ENCODE measurements at regions not wholly inside any gene's neighbourhood (a gene's known extent, or its start where the extent isn't known, plus 50 kb on each side); places are given as distances from the start of the nearest gene placed in this dataset.

GRCh38 chr13:22108979-22109378 is 438.1 kb downstream of the FGF9 start:
- WGBS, 5 donors, result 86 to 93% (median 90%) methylated on average over 4 of the region's 4 CpGs
- no peak overlapping the region for H3K27ac ChIP-seq
- intact Hi-C loops (cut with DNase I; ENCODE audit: low total_unique reads), result no loop called here
- no peak overlapping the region for H3K4me3 ChIP-seq
- no peaks in the 10 kb centered on the region for H3K9me3 ChIP-seq
- H3K4me1 ChIP-seq, result peaks cover 0 to 18% (median 8%) of the 10 kb centered on the region in 4 donors
- TF ChIP-seq EP300 (IDR thresholded peaks at IDR 0.05) (no peak), CTCF (IDR thresholded peaks at IDR 0.05) (no peak), POLR2A (IDR thresholded peaks at IDR 0.05) (no peak), POLR2AphosphoS5 (IDR thresholded peaks at IDR 0.05) (no peak)
- H3K27me3 ChIP-seq, result peaks cover 0 to 44% (median 7%) of the 10 kb centered on the region in 3 donors
- H3K36me3 ChIP-seq, result no peaks in the 10 kb centered on the region
- DNase-seq, result peak in 1 of 2 donors; percentile 37

GRCh38 chr13:22110368-22110767 is 439.5 kb downstream of the FGF9 start:
- no peak for DNase-seq
- Histone ChIP-seq H3K9me3 (no peaks in the 10 kb centered on the region), H3K4me1 (peaks cover 0 to 18% (median 8%) of the 10 kb centered on the region in 4 donors), H3K36me3 (no peaks in the 10 kb centered on the region), H3K4me3 (no peak overlapping the region), H3K27me3 (peaks cover 0 to 40% (median 7%) of the 10 kb centered on the region in 3 donors), H3K27ac (no peak overlapping the region)
- WGBS, 5 donors, result 46 to 63% (median 49%) methylated on average over 6 of the region's 6 CpGs
- intact Hi-C loops (cut with DNase I; ENCODE audit: low total_unique reads), result no loop called here
- no peak for TF ChIP-seq POLR2A (IDR thresholded peaks at IDR 0.05)
- TF ChIP-seq CTCF (IDR thresholded peaks at IDR 0.05), result no peak
- TF ChIP-seq EP300 (IDR thresholded peaks at IDR 0.05), result no peak
- TF ChIP-seq POLR2AphosphoS5 (IDR thresholded peaks at IDR 0.05), result no peak

- peaks cover 0 to 32% (median 7%) of the 10 kb centered on the region in 3 donors for H3K27me3 ChIP-seq
- intact Hi-C loops (cut with DNase I; ENCODE audit: low total_unique reads), result no loop called here
- H3K27ac ChIP-seq, result no peak overlapping the region
- H3K9me3 ChIP-seq, result no peaks in the 10 kb centered on the region
- no peak overlapping the region for H3K4me3 ChIP-seq
- no peaks in the 10 kb centered on the region for H3K36me3 ChIP-seq
- WGBS, 5 donors, result 77 to 88% (median 80%) methylated on average over 8 of the region's 8 CpGs
- TF ChIP-seq CTCF (IDR thresholded peaks at IDR 0.05), result no peak
- TF ChIP-seq EP300 (IDR thresholded peaks at IDR 0.05), result no peak
- no peak for TF ChIP-seq POLR2A (IDR thresholded peaks at IDR 0.05)
- no peak for TF ChIP-seq POLR2AphosphoS5 (IDR thresholded peaks at IDR 0.05)
- H3K4me1 ChIP-seq, result peaks cover 0 to 18% (median 8%) of the 10 kb centered on the region in 4 donors
- DNase-seq, result no peak
These were observed 440.4 kb downstream of the FGF9 start for GRCh38 chr13:22111152-22111783.

- H3K27me3 ChIP-seq, result peaks cover 0 to 30% (median 7%) of the 10 kb centered on the region in 3 donors
These were observed 441.1 kb downstream of the FGF9 start for GRCh38 chr13:22111961-22112360.

More at GRCh38 chr13:22111961-22112360, 441.1 kb downstream of the FGF9 start:
- WGBS, 5 donors, result 86 to 92% (median 90%) methylated on average over 11 of the region's 11 CpGs
- intact Hi-C loops (cut with DNase I; ENCODE audit: low total_unique reads), result no loop called here
- Histone ChIP-seq H3K4me1 (peaks cover 0 to 18% (median 7%) of the 10 kb centered on the region in 4 donors), H3K36me3 (no peaks in the 10 kb centered on the region), H3K9me3 (no peaks in the 10 kb centered on the region), H3K4me3 (no peak overlapping the region), H3K27ac (no peak overlapping the region)
- TF ChIP-seq POLR2A (IDR thresholded peaks at IDR 0.05), result no peak
- no peak for TF ChIP-seq CTCF (IDR thresholded peaks at IDR 0.05)
- TF ChIP-seq POLR2AphosphoS5 (IDR thresholded peaks at IDR 0.05), result no peak
- TF ChIP-seq EP300 (IDR thresholded peaks at IDR 0.05), result no peak
- DNase-seq, result no peak
